ENCODE measurements at regions not wholly inside any gene's neighbourhood (a gene's known extent, or its start where the extent isn't known, plus 50 kb on each side); places are given as distances from the start of the nearest gene placed in this dataset.

- no peak overlapping the region for H3K27ac ChIP-seq
- TF ChIP-seq ZFX (IDR thresholded peaks at IDR 0.05), result no peak
- no peak for TF ChIP-seq CTCF (conservative IDR thresholded peaks at IDR 0.05)
These were observed 748.5 kb upstream of the CBLB start for GRCh38 chr3:106617276-106617675.

- H3K27ac ChIP-seq, result no peak overlapping the region
- TF ChIP-seq CTCF (conservative IDR thresholded peaks at IDR 0.05) (no peak), ZFX (IDR thresholded peaks at IDR 0.05) (no peak)
These were observed 751.8 kb upstream of the CBLB start for GRCh38 chr3:106620646-106621045.

DNA sequence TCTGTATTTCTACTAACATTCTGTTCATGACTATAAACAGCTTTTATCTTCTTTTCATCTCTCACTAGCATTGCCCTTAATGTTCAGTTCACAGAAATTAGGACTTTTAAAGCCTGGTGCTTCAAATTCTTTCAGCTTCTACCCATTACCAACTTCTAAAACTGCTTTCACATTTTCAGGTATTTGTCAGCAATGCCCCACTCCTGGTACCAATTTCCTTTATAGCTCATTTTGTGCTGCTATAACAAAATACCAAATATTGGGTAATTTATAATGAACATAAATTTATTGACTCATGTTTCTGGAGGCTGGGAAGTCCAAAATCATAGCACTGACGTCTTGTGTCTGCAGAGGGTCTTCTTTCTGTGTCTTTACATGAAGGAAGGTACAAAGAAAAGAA, 753.1 kb upstream of the CCDC54 start:
- TF ChIP-seq ZFX (IDR thresholded peaks at IDR 0.05) (no peak), CTCF (conservative IDR thresholded peaks at IDR 0.05) (no peak)
- no peak overlapping the region for H3K27ac ChIP-seq

GRCh38 chr3:106628407-106628806, 748.8 kb upstream of the CCDC54 start:
- no peak for TF ChIP-seq ZFX (IDR thresholded peaks at IDR 0.05)
- TF ChIP-seq CTCF (conservative IDR thresholded peaks at IDR 0.05), result no peak
- H3K27ac ChIP-seq, result no peak overlapping the region

GRCh38 chr3:106629215-106629832, 747.9 kb upstream of the CCDC54 start:
- TF ChIP-seq ZFX (IDR thresholded peaks at IDR 0.05) (no peak), CTCF (conservative IDR thresholded peaks at IDR 0.05) (no peak)
- H3K27ac ChIP-seq, result no peak overlapping the region

GRCh38 chr3:106631373-106632108, 745.7 kb upstream of the CCDC54 start:
- no peak overlapping the region for H3K27ac ChIP-seq
- TF ChIP-seq CTCF (conservative IDR thresholded peaks at IDR 0.05), result no peak
- TF ChIP-seq ZFX (IDR thresholded peaks at IDR 0.05), result no peak

GRCh38 chr3:106635271-106635670, 742.0 kb upstream of the CCDC54 start:
- H3K27ac ChIP-seq, result no peak overlapping the region
- TF ChIP-seq CTCF (conservative IDR thresholded peaks at IDR 0.05) (no peak), ZFX (IDR thresholded peaks at IDR 0.05) (no peak)
